ENCODE measurements at regions not wholly inside any gene's neighbourhood (a gene's known extent, or its start where the extent isn't known, plus 50 kb on each side); places are given as distances from the start of the nearest gene placed in this dataset.

- TF ChIP-seq TCF7 (CRISPR knock-in tag; IDR thresholded peaks at IDR 0.05; ENCODE audit: low read depth) (no peak), ESRRA (CRISPR knock-in tag; IDR thresholded peaks at IDR 0.05; ENCODE audit: borderline replicate concordance) (no peak), NR1H2 (CRISPR knock-in tag; IDR thresholded peaks at IDR 0.05) (no peak), FOXP1 (CRISPR knock-in tag; IDR thresholded peaks at IDR 0.05; ENCODE audit: borderline replicate concordance) (no peak), NFATC4 (CRISPR knock-in tag; IDR thresholded peaks at IDR 0.05) (no peak), ATF2 (CRISPR knock-in tag; IDR thresholded peaks at IDR 0.05; ENCODE audit: borderline replicate concordance, low read depth) (no peak), RELA (CRISPR knock-in tag; IDR thresholded peaks at IDR 0.05; ENCODE audit: borderline replicate concordance) (no peak), SP1 (CRISPR knock-in tag; conservative IDR thresholded peaks at IDR 0.05) (no peak), ZNF317 (CRISPR knock-in tag; IDR thresholded peaks at IDR 0.05; ENCODE audit: borderline replicate concordance, low read depth) (no peak), E2F5 (CRISPR knock-in tag; IDR thresholded peaks at IDR 0.05) (no peak), ZNF263 (CRISPR knock-in tag; IDR thresholded peaks at IDR 0.05; ENCODE audit: low read depth) (no peak), ZNF396 (CRISPR knock-in tag; IDR thresholded peaks at IDR 0.05; ENCODE audit: borderline replicate concordance) (no peak), ZNF121 (CRISPR knock-in tag; IDR thresholded peaks at IDR 0.05) (no peak), ZNF138 (CRISPR knock-in tag; conservative IDR thresholded peaks at IDR 0.05) (no peak), CREM (CRISPR knock-in tag; IDR thresholded peaks at IDR 0.05) (no peak)
- TF ChIP-seq, protein P1, sequence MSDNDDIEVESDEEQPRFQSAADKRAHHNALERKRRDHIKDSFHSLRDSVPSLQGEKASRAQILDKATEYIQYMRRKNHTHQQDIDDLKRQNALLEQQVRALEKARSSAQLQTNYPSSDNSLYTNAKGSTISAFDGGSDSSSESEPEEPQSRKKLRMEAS (CRISPR knock-in tag; IDR thresholded peaks at IDR 0.05): no peak
- TF ChIP-seq, protein P2, sequence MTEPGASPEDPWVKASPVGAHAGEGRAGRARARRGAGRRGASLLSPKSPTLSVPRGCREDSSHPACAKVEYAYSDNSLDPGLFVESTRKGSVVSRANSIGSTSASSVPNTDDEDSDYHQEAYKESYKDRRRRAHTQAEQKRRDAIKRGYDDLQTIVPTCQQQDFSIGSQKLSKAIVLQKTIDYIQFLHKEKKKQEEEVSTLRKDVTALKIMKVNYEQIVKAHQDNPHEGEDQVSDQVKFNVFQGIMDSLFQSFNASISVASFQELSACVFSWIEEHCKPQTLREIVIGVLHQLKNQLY (CRISPR knock-in tag; IDR thresholded peaks at IDR 0.05): no peak
- TF ChIP-seq, protein P3, sequence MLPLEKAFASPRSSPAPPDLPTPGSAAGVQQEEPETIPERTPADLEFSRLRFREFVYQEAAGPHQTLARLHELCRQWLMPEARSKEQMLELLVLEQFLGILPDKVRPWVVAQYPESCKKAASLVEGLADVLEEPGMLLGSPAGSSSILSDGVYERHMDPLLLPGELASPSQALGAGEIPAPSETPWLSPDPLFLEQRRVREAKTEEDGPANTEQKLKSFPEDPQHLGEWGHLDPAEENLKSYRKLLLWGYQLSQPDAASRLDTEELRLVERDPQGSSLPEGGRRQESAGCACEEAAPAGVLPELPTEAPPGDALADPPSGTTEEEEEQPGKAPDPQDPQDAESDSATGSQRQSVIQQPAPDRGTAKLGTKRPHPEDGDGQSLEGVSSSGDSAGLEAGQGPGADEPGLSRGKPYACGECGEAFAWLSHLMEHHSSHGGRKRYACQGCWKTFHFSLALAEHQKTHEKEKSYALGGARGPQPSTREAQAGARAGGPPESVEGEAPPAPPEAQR (CRISPR knock-in tag; IDR thresholded peaks at IDR 0.05): no peak
- TF ChIP-seq, protein P4, sequence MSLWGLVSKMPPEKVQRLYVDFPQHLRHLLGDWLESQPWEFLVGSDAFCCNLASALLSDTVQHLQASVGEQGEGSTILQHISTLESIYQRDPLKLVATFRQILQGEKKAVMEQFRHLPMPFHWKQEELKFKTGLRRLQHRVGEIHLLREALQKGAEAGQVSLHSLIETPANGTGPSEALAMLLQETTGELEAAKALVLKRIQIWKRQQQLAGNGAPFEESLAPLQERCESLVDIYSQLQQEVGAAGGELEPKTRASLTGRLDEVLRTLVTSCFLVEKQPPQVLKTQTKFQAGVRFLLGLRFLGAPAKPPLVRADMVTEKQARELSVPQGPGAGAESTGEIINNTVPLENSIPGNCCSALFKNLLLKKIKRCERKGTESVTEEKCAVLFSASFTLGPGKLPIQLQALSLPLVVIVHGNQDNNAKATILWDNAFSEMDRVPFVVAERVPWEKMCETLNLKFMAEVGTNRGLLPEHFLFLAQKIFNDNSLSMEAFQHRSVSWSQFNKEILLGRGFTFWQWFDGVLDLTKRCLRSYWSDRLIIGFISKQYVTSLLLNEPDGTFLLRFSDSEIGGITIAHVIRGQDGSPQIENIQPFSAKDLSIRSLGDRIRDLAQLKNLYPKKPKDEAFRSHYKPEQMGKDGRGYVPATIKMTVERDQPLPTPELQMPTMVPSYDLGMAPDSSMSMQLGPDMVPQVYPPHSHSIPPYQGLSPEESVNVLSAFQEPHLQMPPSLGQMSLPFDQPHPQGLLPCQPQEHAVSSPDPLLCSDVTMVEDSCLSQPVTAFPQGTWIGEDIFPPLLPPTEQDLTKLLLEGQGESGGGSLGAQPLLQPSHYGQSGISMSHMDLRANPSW (CRISPR knock-in tag; conservative IDR thresholded peaks at IDR 0.05; ENCODE audit: low read depth): no peak
- ChIA-PET CTCF (interaction anchor here (0.9 kb wide), 1 partner anchor 1127 kb away, joined by 3 read pairs; no protein-coding TSS in a partner anchor), POLR2A (no interaction called here)
- no peak for DNase-seq (ENCODE audit: low spot score)
- H3K4me1 Mint-ChIP-seq: no peaks in the 10 kb centered on the region
- no peak overlapping the region for H3K27ac Mint-ChIP-seq
- no peak overlapping the region for H3K4me3 Mint-ChIP-seq
- no peak for ATAC-seq
- H3K36me3 Mint-ChIP-seq: no peaks in the 10 kb centered on the region
- H3K27me3 Mint-ChIP-seq (ENCODE audit: low read depth): no peaks in the 10 kb centered on the region; the same call in 1 of the 2 replicates
- peaks cover 6% of the 10 kb centered on the region for H3K9me3 Mint-ChIP-seq
Observed at GRCh38 chr15:96497951-96498350, 167.5 kb downstream of the NR2F2 start.

DNA sequence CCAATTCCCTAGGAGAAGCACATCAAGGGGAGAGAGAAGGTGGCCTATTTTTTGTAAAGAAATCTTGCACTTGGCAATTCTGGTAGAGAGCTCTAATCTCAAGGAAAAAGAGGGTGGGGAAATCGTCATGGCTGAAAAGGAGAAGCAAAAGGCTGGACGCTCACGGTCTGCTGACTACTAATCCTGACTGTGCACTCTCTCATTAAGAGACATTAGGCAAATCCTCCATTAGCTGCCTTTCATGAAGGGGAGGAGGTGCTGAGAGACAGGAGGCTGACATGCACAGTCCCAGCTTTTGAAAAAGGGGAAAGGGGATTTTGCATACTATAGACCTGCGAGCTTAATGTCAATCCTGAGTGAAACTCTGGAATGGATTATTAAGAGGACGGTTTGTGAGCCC, 170.0 kb downstream of the NR2F2 start:
- ChIA-PET CTCF (no interaction called here), POLR2A (no interaction called here)
- Mint-ChIP-seq H3K9me3 (peaks cover 6% of the 10 kb centered on the region), H3K27me3 (ENCODE audit: low read depth) (peaks cover 3% of the 10 kb centered on the region), H3K4me1 (no peaks in the 10 kb centered on the region), H3K27ac (no peak overlapping the region), H3K4me3 (no peak overlapping the region), H3K36me3 (no peaks in the 10 kb centered on the region)
- no peak for DNase-seq (ENCODE audit: low spot score)
- ATAC-seq: no peak
- TF ChIP-seq NFYB (CRISPR knock-in tag; conservative IDR thresholded peaks at IDR 0.05; ENCODE audit: low read depth) (no peak), AFF4 (CRISPR knock-in tag; IDR thresholded peaks at IDR 0.05; ENCODE audit: borderline replicate concordance) (no peak), MYBL2 (CRISPR knock-in tag; IDR thresholded peaks at IDR 0.05) (no peak)
- TF ChIP-seq, protein P5, sequence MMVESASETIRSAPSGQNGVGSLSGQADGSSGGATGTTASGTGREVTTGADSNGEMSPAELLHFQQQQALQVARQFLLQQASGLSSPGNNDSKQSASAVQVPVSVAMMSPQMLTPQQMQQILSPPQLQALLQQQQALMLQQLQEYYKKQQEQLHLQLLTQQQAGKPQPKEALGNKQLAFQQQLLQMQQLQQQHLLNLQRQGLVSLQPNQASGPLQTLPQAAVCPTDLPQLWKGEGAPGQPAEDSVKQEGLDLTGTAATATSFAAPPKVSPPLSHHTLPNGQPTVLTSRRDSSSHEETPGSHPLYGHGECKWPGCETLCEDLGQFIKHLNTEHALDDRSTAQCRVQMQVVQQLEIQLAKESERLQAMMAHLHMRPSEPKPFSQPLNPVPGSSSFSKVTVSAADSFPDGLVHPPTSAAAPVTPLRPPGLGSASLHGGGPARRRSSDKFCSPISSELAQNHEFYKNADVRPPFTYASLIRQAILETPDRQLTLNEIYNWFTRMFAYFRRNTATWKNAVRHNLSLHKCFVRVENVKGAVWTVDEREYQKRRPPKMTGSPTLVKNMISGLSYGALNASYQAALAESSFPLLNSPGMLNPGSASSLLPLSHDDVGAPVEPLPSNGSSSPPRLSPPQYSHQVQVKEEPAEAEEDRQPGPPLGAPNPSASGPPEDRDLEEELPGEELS (CRISPR knock-in tag; IDR thresholded peaks at IDR 0.05): no peak

All from WTC11 (cell line).